Kidney tubule cell (primary cell): ENCODE measurements at regions not wholly inside any gene's neighbourhood (a gene's known extent, or its start where the extent isn't known, plus 50 kb on each side); places are given as distances from the start of the nearest gene placed in this dataset.

Experiments used
- DNase-seq: peaks from one replicate; pipeline ENCODE4 v3.0.0-alpha.2; 2018; ENCODE audit warnings: low spot score

DNA sequence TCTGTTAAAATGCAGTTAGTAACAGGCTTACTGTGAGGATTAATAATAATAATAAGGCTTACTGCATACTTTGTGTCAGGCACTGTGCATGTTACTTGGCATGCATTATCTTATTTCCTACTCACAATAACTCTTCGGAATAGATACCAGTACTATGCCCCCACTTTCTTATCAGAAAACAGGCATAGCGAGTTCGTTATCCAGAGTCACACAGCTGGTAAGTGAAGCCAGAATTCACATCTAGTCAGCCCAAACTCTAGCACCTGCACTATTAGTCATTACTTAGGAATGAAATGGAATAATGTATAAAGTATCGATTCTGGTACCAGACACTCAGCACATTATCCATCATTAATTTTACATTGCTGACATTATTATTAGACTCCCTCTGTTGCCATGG lies 155.7 kb upstream of the BLID start:
- DNase-seq = no peak

DNA sequence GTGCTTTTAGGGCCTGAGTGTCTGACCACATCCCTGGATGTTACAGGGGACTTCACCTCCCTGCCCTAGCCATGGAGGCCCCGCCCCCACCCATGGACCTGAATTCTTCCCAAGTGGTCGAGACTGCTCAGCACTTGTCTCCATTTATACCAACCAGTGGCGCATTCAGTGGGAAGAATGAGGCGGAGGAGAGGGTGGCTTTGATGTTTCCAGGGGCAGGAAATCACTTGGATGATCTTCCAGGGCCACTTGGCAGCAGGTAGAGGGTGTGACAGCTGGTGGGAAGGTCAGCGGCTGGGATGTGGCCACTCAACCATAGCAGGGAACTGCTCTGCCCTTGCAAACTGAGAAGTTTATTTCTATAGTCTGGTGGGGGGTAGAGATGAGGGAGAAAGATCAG lies 155.1 kb upstream of the BLID start:
- no peak for DNase-seq

DNA sequence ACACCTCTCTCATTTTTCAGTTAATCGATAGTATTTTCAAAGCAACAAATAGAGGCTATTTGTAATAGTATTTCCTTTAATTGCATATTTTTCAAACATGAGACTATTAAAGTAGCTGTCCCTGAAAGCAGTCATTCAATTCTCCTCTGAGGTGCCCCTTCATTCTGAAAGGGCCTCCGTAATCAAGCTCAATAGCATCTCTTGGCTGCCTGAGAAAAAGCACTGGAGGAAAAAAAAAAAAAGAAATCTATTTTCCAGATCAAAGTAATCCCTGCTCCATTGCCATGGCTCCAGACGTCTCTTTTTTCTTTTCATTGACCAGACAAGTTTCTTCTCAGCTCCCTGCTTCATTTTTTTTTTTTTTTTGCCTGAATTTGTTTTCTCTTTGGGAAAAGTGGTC lies 154.5 kb upstream of the BLID start:
- DNase-seq = no peak

DNA sequence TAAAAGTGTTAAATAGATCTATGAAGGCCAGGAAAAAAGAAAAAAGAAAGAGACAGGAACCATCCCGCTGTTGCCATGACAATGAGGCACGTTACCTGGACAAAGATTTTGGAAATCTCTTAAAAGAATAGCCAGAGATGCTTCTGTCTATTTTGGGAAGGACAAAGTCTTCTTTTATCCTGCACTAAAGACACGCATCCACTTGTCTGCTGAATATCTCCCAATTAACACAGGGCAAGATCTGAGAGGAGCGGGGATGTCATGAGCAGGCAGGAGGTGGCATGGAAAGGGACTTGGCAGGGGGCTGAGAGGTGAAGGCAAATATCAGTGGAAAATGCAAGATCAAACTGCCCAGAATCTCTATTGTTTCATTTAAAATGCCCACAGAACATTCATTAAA lies 153.8 kb upstream of the BLID start:
- no peak for DNase-seq

- peak; percentile 28 for DNase-seq
Measured at GRCh38 chr11:122268601-122269130, 152.7 kb upstream of the BLID start.

DNA sequence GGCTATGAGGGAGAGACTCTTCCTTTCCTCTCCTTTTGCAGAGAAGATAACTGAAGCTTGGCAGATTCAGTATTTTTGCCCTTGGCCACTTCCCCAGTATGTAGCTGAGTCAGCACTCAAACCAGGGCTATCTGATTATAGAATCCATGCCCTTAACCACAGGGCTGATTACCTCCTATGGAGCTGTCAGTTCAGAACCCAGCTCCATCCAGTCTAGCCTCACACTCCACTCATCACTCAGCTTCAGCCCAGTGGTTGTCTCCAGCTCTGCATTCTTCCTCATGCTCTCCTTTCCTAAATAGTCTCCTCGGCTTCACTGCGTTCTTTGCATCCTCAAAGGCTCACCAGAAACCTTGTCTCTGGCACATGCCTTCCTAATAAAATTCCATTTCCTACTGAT lies 151.6 kb upstream of the BLID start:
- DNase-seq = peak; percentile 9

GRCh38 chr11:122265981-122266380 lies 150.0 kb upstream of the BLID start:
- DNase-seq = no peak

DNA sequence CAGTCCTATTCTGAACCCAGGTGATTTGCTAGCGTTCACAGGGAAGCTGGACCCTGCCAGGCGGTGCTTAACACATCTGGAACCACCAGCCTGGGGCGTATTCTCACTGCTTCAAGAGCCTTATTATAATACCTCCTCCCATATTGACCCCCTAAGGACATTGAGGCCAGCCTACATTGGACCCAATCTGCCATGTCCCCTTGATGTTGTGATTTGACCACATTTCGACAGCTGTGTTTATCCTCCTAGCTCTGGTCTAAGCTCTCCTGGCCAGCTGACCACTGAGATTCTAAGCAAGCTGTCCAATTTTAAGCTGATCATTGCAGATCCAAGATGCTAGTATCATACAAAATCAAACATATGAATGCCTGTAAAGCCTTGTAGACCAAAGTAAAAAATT lies 148.1 kb upstream of the BLID start:
- DNase-seq = no peak

DNA sequence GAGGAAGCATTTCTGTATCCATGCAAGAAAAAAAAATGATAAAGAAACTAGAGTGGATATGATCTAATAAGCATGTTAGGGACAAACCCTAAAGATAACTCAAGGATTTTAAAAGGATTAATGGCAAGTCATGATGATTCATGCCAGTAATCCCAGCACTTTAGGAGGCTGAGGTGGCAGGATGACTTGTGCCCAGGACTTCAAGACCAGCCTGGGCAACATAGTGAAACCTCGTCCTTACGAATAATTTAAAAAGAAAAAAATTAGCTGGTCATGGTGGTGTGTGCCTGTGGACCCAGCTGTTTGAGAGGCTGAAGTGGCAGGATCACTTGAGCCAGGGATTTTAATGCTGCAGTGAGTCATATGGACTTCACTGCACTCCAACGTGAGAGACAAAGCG lies 145.5 kb upstream of the BLID start:
- no peak for DNase-seq

GRCh38 chr11:122259195-122259821 lies 143.3 kb upstream of the BLID start:
- DNase-seq = no peak

DNA sequence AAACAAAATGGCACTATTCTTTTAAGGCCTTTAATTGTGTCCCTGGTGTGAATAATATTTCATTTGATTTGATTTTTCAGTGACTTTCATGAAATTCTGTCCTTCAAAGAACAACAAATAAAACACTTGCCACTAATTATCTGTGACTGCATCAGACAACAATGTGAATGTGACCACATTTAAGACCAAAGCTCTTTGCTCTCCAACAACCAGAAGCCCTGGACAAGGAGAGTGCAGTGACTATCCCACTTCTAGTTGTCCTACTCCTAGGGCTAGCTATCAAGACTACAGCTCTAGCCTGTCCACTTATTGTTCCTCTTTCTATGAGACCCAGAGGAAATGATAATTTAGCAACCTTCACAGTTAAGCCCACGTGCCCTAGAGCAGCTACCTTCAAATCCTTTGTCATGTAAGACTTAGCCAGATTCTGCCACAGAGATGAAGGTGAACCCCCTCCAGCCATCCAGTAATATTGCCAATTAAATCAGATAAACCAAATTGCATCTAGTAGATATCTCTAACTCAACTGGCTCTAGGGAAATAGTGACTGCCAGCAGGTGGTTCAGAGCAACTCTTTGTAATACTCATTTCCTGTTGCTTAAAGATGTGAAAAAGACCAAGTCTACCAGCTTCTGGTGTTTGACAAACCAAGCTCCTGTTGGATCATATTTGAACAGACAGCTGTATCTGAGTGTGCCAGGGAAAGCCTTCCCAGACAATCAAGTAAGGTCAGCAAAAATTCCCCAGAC lies 142.6 kb upstream of the BLID start:
- DNase-seq = no peak

- DNase-seq = peak; percentile 22
Measured at GRCh38 chr11:122253589-122254231, 137.7 kb upstream of the BLID start.

DNA sequence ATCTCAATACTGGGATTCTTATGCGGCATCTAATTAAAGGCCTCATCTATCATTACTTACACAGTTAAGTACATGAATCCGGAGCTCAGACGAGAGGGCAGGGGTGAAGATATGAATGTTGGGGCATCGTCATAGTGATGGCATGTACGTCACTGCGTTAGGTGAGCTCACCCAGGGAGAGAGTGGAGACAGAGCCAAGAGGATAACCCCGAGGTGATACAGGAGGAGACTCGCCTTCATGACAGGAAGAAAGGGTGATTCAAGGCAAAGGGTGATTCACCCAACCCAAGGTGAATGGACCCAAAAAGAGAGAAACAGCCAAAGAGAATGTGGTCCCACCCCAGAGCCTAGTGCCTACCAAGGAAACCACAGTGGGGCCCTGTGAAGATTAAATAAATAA lies 132.9 kb upstream of the BLID start:
- DNase-seq = peak; percentile 20

- no peak for DNase-seq
Measured at GRCh38 chr11:122248131-122248530, 132.1 kb upstream of the BLID start.

DNA sequence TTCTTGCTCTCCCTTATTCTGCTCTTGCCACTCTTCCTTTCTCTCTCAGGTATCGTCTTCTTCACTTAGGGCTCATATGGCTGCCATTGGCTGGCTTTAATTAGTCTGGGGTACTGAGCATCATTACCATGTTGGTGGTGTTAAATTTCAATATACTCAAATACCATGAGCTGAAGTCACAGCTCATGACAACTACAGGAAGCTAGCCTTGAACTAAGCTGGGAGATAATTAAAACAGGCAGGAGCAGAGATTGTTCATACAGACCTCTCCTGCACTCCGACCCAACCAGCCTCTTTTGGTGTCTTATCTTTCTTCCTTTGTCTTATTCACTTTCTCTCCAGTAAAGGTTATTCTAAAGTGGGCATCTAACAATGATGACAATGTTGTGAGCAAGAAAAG lies 130.9 kb upstream of the BLID start:
- no peak for DNase-seq

GRCh38 chr11:122242731-122243130 lies 126.7 kb upstream of the BLID start:
- DNase-seq = no peak

GRCh38 chr11:122241566-122241965 lies 125.6 kb upstream of the BLID start:
- no peak for DNase-seq

- DNase-seq = no peak
Measured at GRCh38 chr11:122240638-122241037, 124.6 kb upstream of the BLID start.

- DNase-seq = no peak
Measured at GRCh38 chr11:122235615-122236014, 119.6 kb upstream of the BLID start.

GRCh38 chr11:122234780-122235179 lies 118.8 kb upstream of the BLID start:
- DNase-seq = no peak

GRCh38 chr11:122234257-122234656 lies 118.2 kb upstream of the BLID start:
- DNase-seq = no peak

DNA sequence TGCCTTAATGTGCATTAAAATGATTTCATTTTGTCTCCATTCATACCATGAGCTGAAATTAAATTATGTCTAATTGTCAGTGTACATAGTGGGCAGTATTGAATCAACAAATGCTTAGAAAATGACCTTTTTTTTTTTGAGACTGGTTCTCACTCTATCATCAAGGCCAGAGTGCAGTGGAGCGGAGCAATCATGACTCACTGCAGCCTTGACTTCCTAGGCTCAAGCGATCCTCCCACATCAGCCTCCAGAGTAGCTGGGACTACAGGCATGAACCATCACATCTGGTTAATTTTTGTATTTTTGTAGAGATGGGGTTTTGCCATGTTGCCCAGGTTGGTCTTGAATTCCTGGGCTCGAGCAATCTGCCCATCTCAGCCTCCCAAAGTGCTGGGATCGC lies 117.0 kb upstream of the BLID start:
- peak; percentile 29 for DNase-seq

DNA sequence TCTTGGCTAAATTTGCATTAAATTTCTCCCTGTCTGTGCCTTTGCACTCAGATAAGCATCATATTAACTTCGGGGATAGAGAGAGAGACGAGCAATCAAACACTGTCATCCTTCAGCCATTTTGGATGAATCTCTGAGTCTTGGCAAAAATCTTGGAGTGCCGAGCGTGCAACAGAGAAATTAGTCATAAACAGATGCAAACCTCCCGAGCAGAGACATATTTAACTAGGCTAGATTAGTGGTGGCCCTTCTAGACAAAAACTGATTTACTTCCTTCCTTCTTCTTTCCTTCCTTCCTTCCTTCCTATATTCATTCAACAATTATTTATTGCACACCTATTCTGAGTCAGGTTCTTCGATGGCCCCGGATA lies 114.4 kb upstream of the BLID start:
- DNase-seq = no peak
